Esophagus squamous epithelium (tissue), 4 donors: ENCODE measurements at regions not wholly inside any gene's neighbourhood (a gene's known extent, or its start where the extent isn't known, plus 50 kb on each side); places are given as distances from the start of the nearest gene placed in this dataset.

Source experiments
- POLR2A ChIP-seq, 4 donors: fragments of 450-650 bp; IDR thresholded peaks; one replicate each; pipeline ENCODE4 v1.6.1; 2017; ENCODE audit warnings: antibody characterized with exemption in 4 of 4, mild to moderate bottlenecking in 4 of 4, moderate library complexity in 3 of 4
- TF ChIP-seq, protein P1 (sequence below), 6 experiments: fragments of 450-650 bp in 4 of 6; fragments of 200-600 bp in 2 of 6; sonication (generic) in 2 of 6; IDR thresholded peaks; one replicate each; pipeline ENCODE4 v1.5.1; 2016 to 2019; ENCODE audit warnings: antibody characterized with exemption in 6 of 6, mild to moderate bottlenecking in 4 of 6, moderate library complexity in 4 of 6

- TF ChIP-seq, protein P1, sequence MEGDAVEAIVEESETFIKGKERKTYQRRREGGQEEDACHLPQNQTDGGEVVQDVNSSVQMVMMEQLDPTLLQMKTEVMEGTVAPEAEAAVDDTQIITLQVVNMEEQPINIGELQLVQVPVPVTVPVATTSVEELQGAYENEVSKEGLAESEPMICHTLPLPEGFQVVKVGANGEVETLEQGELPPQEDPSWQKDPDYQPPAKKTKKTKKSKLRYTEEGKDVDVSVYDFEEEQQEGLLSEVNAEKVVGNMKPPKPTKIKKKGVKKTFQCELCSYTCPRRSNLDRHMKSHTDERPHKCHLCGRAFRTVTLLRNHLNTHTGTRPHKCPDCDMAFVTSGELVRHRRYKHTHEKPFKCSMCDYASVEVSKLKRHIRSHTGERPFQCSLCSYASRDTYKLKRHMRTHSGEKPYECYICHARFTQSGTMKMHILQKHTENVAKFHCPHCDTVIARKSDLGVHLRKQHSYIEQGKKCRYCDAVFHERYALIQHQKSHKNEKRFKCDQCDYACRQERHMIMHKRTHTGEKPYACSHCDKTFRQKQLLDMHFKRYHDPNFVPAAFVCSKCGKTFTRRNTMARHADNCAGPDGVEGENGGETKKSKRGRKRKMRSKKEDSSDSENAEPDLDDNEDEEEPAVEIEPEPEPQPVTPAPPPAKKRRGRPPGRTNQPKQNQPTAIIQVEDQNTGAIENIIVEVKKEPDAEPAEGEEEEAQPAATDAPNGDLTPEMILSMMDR (IDR thresholded peaks at IDR 0.05), result no peak
- no peak for TF ChIP-seq POLR2A (IDR thresholded peaks at IDR 0.05)
Measured at GRCh38 chr4:187608001-187608421, 387.6 kb upstream of the ZFP42 start.
